ENCODE measurements at regions not wholly inside any gene's neighbourhood (a gene's known extent, or its start where the extent isn't known, plus 50 kb on each side); places are given as distances from the start of the nearest gene placed in this dataset.

DNA sequence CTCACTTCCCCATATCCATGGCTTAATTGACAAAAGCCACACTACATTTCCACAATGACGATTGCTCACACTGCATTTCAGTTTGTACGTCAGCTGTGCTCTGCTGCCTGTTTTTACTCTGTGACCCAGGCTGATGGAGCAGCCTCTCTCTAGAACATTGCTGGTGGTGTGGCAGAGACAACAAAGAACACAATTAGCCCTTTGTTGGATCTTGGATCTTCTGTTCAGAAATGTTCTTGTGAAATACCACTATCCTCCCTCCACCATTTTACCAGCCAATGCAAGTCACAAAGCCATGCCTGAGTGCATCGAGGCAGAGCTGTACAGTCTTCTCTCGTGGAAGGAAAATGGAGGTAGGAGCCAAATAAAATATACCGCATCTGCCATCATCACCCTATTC lies 56.9 kb upstream of the TBC1D5 start:
- no peak for DNase-seq (ENCODE audit: low read depth)

DNA sequence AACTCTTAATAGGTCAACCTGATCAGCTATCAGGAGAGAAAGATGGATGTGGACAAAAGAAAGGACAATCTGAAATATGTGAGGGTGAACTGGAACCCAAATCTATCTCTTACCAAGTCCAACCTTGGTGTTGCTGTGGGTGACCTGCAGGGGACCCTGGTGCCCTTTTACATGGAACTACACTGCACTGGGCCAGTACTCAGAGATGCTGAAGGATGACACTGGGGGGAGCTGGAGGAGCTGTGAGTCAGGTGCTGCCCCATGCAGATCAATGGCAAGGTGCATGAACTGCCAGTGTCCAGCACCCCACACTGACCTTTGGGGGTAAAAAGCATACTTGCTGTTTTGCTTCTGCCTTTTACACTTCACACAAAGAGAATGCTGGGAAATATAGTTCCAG lies 55.6 kb upstream of the TBC1D5 start:
- DNase-seq (ENCODE audit: low read depth): no peak

DNA sequence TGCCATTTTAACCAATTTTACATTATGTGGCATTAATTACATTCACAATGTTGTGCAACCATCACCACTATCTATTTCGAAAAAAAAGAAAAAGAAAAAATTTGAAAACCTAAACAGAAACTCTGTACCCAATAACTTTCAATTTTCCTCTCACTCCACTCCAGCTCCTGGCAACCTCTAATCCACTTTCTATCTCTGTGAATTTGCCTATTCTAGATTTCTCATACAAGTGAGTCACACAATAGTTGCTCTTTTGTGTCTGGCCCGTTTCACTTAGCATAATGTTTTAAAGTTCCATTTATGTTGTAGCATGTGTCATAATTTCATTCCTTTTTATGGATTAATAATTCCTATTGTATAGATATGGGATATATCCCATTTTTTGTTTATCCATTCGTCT lies 53.3 kb upstream of the TBC1D5 start:
- peak; percentile 12 for DNase-seq (ENCODE audit: low read depth)

DNA sequence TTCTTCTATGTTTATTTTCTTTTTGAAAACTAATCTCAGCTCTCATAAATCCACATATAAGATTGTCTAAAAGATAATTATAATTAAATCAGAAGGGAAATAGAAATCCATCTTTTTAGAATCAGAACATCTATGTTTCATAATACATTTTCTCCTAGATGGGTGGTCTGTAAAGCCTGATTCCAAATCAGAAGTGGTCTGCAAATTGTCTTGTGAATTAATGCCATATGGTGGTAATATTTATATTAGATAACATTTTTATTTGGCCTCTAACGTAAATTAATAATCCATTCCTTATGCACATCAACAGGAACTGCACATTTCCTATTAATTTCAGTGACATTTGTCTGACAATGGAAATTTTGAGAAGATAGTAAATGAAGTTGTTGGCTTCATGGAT lies 52.8 kb upstream of the TBC1D5 start:
- no peak for DNase-seq (ENCODE audit: low read depth)

DNA sequence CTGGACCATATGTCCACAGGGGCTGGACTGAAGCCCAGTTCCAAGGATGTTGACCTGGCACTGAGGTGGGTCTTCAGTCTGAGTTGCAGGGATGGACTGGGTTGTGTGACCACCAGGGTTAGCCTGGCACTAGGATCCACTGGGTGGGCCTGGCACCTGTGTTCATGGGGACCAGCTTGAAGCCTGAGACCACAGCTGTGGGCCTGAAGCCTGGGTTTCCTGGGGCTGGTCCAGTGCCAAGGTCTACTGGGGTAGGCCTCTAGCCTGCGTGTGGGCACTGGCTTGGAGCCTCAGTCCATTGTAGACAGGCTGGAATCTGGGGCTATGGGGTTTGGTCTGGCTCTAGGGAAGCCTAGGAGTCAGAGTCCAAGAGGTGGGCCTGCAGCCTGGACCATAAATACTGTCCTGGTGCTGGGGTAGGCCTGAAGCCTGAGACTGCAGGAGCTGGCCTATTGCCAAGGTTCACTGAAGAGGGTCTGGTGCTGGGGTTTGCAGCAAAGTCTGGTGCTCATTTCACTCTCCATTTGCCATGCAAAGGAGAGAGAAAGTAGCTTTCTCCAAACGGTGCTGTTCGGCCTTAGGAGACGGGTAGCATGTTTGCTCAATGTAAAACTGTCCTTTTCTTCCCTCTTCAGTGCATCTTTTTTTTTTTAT lies 51.2 kb upstream of the TBC1D5 start:
- DNase-seq (ENCODE audit: low read depth): no peak
